ENCODE measurements at regions not wholly inside any gene's neighbourhood (a gene's known extent, or its start where the extent isn't known, plus 50 kb on each side); places are given as distances from the start of the nearest gene placed in this dataset.
"Not testable (repeated sequence)": the region's sequence is repeated elsewhere in the genome, so short reads cannot be mapped to it uniquely, and the experiment has no call there.

DNA sequence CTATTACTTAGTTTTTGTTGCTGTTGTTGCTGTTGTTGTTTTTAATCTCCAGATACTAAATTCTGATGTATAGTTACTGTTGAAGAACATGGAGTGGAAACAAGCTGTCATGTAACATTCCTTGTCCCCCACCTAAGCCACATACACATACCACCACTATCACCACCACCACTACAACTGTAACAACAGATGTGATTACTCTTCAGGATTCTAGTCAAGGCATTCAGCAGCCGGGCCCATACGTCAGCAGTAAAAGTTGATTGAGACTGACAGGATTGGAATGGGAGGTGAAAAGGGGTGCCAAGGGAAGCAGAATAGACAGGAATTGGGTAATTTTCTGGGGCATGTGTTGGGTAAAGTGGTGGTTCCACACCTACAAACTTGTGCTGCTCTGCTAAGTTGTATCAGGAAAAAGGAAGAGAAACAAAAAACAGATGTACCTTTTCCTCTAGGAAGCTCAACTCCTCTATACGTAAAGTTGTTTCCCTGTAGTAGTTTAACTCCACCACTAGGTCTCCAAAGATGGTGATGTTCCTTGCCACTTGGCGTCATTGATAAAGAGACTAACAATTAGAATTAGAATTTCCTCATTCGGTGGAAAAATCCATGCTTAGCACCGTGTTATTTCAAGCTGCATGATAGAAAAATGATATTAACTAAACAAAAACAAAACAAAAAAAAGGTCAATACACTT, 138.6 kb downstream of the ARRDC3 start:
- DNase-seq (ENCODE audit: low read depth in 2 of 2): no peak
- TF ChIP-seq, protein P1, sequence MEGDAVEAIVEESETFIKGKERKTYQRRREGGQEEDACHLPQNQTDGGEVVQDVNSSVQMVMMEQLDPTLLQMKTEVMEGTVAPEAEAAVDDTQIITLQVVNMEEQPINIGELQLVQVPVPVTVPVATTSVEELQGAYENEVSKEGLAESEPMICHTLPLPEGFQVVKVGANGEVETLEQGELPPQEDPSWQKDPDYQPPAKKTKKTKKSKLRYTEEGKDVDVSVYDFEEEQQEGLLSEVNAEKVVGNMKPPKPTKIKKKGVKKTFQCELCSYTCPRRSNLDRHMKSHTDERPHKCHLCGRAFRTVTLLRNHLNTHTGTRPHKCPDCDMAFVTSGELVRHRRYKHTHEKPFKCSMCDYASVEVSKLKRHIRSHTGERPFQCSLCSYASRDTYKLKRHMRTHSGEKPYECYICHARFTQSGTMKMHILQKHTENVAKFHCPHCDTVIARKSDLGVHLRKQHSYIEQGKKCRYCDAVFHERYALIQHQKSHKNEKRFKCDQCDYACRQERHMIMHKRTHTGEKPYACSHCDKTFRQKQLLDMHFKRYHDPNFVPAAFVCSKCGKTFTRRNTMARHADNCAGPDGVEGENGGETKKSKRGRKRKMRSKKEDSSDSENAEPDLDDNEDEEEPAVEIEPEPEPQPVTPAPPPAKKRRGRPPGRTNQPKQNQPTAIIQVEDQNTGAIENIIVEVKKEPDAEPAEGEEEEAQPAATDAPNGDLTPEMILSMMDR (IDR thresholded peaks at IDR 0.05; ENCODE audit: low read depth, low read length): no peak
- H3K4me3 ChIP-seq (replicated peaks in 1 of 2; ENCODE audit: low read depth in 2 of 2, low read length in 2 of 2): no peak overlapping the region

DNA sequence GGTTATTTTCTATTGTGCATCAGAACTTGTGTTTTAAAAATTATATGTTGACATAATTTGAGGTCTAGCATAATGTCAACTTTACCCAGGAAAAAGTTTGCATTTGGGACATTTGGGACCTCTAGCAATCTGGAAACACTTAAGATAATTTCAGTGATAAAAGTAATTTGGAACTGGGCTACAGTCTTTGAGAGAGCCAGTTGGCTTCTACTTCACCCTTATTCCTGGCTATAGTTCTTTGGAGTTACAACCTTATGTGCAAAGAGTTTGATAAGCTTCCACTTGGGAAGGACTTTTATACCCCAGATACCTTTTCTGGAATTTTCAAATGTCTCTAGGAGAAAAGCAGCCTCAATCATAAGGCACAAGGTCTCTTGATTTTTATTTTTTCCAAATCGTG, 139.3 kb downstream of the ARRDC3 start:
- TF ChIP-seq, protein P1 (IDR thresholded peaks at IDR 0.05; ENCODE audit: low read depth, low read length): no peak
- no peak overlapping the region for H3K4me3 ChIP-seq (replicated peaks in 1 of 2; ENCODE audit: low read depth in 2 of 2, low read length in 2 of 2)
- no peak for DNase-seq (ENCODE audit: low read depth in 2 of 2)

DNA sequence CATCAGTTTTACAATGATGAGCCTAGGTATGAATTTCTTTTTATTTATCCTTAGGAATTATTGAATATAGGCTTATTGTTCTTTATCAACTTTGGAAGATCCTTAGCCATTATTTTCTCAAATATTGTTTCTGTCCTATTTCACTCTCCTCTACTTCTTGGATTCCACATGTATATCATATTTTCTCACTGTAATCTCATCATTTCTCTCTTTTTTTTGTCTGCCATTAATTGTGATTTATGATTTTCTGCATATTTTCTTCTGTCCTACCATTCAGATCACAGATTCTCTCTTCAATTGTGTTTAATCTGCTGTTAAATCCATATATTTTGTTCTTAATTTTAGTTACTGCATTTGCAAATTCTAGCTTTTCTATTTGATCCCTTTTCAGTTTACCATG, 139.8 kb downstream of the ARRDC3 start:
- TF ChIP-seq, protein P1 (IDR thresholded peaks at IDR 0.05; ENCODE audit: low read depth, low read length): no peak
- DNase-seq (ENCODE audit: low read depth in 2 of 2): no peak
- no peak overlapping the region for H3K4me3 ChIP-seq (replicated peaks in 1 of 2; ENCODE audit: low read depth in 2 of 2, low read length in 2 of 2)

DNA sequence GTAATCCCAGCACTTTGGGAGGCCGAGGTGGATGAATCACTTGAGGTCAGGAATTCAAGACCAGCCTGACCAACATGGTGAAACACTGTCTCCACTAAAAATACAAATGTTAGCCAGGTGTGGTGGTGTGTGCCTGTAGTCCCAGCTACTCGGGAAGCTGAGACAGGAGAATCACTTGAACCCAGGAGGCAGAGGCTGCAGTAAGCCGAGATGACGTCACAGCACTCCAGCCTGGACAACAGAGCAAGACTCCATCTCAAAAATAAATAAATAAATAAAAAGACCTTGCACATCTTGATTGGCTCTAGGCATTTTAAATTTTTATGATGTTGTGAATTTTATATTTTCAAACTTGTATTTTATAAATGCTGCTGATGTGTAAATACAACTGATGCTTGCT, 141.7 kb downstream of the ARRDC3 start:
- not testable (repeated sequence) for DNase-seq (ENCODE audit: low read depth in 2 of 2); H3K4me3 ChIP-seq (replicated peaks in 1 of 2; ENCODE audit: low read depth in 2 of 2, low read length in 2 of 2)

DNA sequence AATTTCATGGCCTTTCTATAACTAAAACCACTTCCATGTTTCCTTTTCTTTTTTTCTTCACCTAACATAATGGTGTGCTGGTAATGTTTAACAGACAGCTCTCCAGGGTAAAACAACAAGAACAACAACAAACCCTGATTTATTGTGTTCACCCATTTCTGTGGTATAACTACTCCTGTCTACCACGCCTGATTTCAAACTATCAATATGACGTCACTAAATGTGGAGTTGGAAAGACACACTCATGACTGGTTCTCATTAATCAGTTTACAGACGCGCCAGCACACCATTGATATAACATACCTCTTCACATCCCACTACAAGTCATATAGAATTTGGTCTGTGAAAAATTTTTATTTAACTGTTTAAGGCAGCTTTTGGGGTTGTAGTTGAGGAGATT, 142.9 kb downstream of the ARRDC3 start:
- DNase-seq (ENCODE audit: low read depth in 2 of 2): no peak
- H3K4me3 ChIP-seq (replicated peaks in 1 of 2; ENCODE audit: low read depth in 2 of 2, low read length in 2 of 2): no peak overlapping the region
- TF ChIP-seq, protein P1 (IDR thresholded peaks at IDR 0.05; ENCODE audit: low read depth, low read length): no peak

DNA sequence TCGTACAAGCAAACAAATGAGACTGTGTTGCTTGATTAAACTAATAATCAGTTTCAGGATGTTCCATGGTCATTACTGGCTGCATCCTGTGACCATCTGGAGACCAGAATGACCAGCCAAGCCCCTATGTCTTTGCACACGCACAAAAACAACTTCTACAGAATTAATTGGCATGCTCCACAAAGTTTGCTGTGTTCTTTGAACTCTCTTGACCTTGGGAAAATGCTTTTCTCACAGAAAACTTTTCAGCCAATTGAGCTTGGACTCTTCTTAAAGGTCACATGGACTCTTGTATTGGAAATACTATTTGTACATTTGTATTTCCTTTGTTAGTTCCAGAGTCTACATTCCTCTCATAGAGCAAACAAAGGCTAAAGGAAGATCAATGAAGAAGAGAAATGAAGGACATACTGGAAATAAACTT, 147.8 kb downstream of the ARRDC3 start:
- no peak overlapping the region for H3K4me3 ChIP-seq (replicated peaks in 1 of 2; ENCODE audit: low read depth in 2 of 2, low read length in 2 of 2)
- no peak for DNase-seq (ENCODE audit: low read depth in 2 of 2)
- TF ChIP-seq, protein P1 (IDR thresholded peaks at IDR 0.05; ENCODE audit: low read depth, low read length): no peak

DNA sequence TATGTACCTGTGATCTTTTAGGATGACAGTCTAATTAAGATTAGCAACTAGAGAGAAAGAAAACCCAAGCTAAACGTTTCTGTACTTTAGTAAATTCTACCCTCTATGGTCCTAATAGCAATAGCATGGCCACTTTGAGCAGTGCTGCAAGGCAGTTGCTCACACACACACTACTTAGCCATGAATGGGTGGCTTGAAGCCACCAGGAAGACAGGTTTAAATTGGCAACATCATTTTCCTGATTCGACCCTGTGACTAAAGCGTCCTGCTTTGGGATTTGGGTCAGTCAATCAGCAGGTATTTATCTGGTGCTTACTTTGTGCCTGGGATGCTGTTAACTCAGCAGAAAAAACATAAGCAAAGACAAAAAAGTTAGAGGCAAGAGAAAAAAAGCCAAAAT, 150.6 kb downstream of the ARRDC3 start:
- no peak for DNase-seq (ENCODE audit: low read depth in 2 of 2)
- TF ChIP-seq, protein P1 (IDR thresholded peaks at IDR 0.05; ENCODE audit: low read depth, low read length): no peak
- no peak overlapping the region for H3K4me3 ChIP-seq (replicated peaks in 1 of 2; ENCODE audit: low read depth in 2 of 2, low read length in 2 of 2)

All from cardiac fibroblast (primary cell).